ENCODE measurements at regions not wholly inside any gene's neighbourhood (a gene's known extent, or its start where the extent isn't known, plus 50 kb on each side); places are given as distances from the start of the nearest gene placed in this dataset.

- TF ChIP-seq CTCF (IDR thresholded peaks at IDR 0.05 in 8 of 11, conservative IDR thresholded peaks at IDR 0.05 in 3 of 11) (no peak), POLR2A (IDR thresholded peaks at IDR 0.05) (no peak)
Observed at GRCh38 chr12:97630356-97630755, 167.8 kb downstream of the RMST start.

Data from spleen (tissue), 7 donors.